SU-DHL-6 (cell line): ENCODE measurements at regions not wholly inside any gene's neighbourhood (a gene's known extent, or its start where the extent isn't known, plus 50 kb on each side); places are given as distances from the start of the nearest gene placed in this dataset.

ENCODE experiments used
- EZH2phosphoT487 ChIP-seq: fragments of 200-600 bp; sonication (generic), shearing (Covaris generic); conservative IDR thresholded peaks from 2 replicates; pipeline ENCODE4 v1.6.1; 2018; ENCODE audit warnings: mild to moderate bottlenecking, antibody characterized with exemption, low read length, moderate library complexity, mixed read lengths
- TF ChIP-seq, protein P1 (sequence below): fragments of 200-600 bp; sonication (generic); IDR thresholded peaks from one replicate; pipeline ENCODE4 v1.5.1; 2017; ENCODE audit warnings: antibody characterized with exemption, mild to moderate bottlenecking, low read length, moderate library complexity; ENCODE audit not compliant: insufficient read depth, poor library complexity, severe bottlenecking

DNA sequence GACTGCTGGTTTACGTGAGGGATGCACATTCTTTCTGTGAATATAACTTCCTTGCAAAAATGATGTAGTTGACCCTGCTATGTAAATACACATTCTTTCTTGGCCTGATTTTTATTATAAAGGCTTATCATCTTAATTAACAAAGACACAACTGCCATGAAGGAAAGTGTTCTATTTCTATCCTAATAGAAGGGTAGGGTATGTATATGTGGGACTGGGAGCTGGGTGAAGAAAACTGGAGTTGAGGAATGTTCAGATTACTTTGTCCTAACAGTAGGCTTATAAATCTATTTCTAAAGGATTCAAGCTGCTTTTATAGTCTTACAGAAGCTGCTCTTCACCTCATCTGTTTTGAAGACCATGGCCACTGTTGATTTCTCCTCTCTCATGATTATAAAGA, 76.5 kb upstream of the RGS17 start:
- TF ChIP-seq, protein P1, sequence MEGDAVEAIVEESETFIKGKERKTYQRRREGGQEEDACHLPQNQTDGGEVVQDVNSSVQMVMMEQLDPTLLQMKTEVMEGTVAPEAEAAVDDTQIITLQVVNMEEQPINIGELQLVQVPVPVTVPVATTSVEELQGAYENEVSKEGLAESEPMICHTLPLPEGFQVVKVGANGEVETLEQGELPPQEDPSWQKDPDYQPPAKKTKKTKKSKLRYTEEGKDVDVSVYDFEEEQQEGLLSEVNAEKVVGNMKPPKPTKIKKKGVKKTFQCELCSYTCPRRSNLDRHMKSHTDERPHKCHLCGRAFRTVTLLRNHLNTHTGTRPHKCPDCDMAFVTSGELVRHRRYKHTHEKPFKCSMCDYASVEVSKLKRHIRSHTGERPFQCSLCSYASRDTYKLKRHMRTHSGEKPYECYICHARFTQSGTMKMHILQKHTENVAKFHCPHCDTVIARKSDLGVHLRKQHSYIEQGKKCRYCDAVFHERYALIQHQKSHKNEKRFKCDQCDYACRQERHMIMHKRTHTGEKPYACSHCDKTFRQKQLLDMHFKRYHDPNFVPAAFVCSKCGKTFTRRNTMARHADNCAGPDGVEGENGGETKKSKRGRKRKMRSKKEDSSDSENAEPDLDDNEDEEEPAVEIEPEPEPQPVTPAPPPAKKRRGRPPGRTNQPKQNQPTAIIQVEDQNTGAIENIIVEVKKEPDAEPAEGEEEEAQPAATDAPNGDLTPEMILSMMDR = no peak
- TF ChIP-seq EZH2phosphoT487 = no peak
